GM13977 (cell line): ENCODE measurements at regions not wholly inside any gene's neighbourhood (a gene's known extent, or its start where the extent isn't known, plus 50 kb on each side); places are given as distances from the start of the nearest gene placed in this dataset.

Experiments used
- DNase-seq: peaks from one replicate; pipeline ENCODE4 v3.0.0; 2012; ENCODE audit warnings: low spot score
- in situ Hi-C: fragments of 300-500 bp; cut with MboI; formaldehyde crosslinking; loops from one replicate; pipeline ENCODE4 v1.12.0; 2022; ENCODE audit warnings: low sequenced_read_pairs, low pct_unique_long_range_greater_than_20kb, mixed read lengths, inconsistent platforms; ENCODE audit not compliant: unreplicated experiment
- TF ChIP-seq, protein P1 (sequence below): IDR thresholded peaks from 2 replicates; pipeline ENCODE4 v1.5.1; 2012; ENCODE audit warnings: mild to moderate bottlenecking, control low read depth; ENCODE audit not compliant: insufficient read depth; ENCODE audit errors: extremely low read depth, missing control alignments

DNA sequence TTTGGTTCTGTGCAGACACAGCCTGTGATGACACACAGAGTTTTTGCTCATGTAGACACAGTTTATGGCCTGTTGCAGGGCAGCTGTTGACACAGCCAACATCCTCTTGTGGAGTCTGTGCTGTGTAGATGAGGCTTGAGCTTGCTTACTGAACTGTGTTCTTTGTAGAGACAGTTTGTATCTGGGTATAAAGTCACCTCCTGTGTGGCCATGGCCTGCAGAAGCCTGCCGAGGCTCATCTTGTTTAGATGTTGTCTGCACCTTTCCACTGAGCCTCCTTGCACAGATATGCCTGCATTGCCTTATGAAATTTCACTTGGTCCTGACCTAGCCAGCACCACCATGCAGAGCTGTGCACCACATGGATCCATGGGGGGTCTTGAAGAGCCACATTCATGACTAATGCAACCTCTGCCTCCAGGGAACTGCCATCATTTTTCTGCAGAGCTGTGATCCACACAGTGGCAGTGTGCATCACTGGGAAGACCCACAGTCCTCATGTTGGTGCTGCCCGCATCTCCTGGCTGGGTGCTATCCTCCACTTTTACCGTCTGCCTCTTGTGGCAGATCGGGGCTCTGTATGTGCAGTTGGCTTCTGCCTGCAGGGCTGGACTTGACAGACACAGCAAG lies 198.0 kb upstream of the MAMLD1 start:
- in situ Hi-C loops: no loop called here
- no peak for DNase-seq
- TF ChIP-seq, protein P1, sequence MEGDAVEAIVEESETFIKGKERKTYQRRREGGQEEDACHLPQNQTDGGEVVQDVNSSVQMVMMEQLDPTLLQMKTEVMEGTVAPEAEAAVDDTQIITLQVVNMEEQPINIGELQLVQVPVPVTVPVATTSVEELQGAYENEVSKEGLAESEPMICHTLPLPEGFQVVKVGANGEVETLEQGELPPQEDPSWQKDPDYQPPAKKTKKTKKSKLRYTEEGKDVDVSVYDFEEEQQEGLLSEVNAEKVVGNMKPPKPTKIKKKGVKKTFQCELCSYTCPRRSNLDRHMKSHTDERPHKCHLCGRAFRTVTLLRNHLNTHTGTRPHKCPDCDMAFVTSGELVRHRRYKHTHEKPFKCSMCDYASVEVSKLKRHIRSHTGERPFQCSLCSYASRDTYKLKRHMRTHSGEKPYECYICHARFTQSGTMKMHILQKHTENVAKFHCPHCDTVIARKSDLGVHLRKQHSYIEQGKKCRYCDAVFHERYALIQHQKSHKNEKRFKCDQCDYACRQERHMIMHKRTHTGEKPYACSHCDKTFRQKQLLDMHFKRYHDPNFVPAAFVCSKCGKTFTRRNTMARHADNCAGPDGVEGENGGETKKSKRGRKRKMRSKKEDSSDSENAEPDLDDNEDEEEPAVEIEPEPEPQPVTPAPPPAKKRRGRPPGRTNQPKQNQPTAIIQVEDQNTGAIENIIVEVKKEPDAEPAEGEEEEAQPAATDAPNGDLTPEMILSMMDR: no peak

- DNase-seq: no peak
- in situ Hi-C loops: no loop called here
- TF ChIP-seq, protein P1: no peak
Measured at GRCh38 chrX:150165776-150166610, 197.1 kb upstream of the MAMLD1 start.

- in situ Hi-C loops: no loop called here
- no peak for DNase-seq
- TF ChIP-seq, protein P1: no peak
Measured at GRCh38 chrX:150167482-150168324, 195.4 kb upstream of the MAMLD1 start.

DNA sequence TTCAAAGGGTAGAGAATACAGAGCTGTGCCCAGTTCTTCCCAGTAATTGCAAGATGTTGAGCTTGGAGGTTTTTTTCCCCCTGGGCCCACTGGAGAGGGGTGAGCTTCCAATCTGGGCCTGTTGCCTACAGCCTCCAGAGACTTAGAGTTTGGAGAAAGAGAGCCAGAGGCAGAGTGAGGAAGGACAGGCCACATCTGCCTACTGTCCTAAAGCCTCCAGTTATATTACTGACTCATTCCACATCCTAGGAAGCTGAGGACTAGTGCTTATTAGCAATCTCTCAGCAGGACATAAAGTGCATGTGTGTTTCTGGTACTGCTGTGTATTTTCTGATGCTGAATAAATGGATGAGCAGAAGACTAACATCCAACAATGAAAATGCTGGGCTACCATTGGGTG lies 181.0 kb upstream of the MAMLD1 start:
- in situ Hi-C loops: no loop called here
- TF ChIP-seq, protein P1: no peak
- no peak for DNase-seq

- in situ Hi-C loops: no loop called here
- TF ChIP-seq, protein P1: no peak
- DNase-seq: no peak
Measured at GRCh38 chrX:150184491-150184890, 178.6 kb upstream of the MAMLD1 start.

- no peak for DNase-seq
- in situ Hi-C loops: no loop called here
- TF ChIP-seq, protein P1: no peak
Measured at GRCh38 chrX:150185766-150186165, 177.4 kb upstream of the MAMLD1 start.
